NCI-H460 (cell line): ENCODE measurements at regions not wholly inside any gene's neighbourhood (a gene's known extent, or its start where the extent isn't known, plus 50 kb on each side); places are given as distances from the start of the nearest gene placed in this dataset.
"Not testable (repeated sequence)": the region's sequence is repeated elsewhere in the genome, so short reads cannot be mapped to it uniquely, and the experiment has no call there.

Source experiments
- DNase-seq: peaks from one replicate; pipeline ENCODE4 v3.0.0-alpha.2; 2016; ENCODE audit warnings: low read depth; ENCODE audit errors: extremely low read depth

DNA sequence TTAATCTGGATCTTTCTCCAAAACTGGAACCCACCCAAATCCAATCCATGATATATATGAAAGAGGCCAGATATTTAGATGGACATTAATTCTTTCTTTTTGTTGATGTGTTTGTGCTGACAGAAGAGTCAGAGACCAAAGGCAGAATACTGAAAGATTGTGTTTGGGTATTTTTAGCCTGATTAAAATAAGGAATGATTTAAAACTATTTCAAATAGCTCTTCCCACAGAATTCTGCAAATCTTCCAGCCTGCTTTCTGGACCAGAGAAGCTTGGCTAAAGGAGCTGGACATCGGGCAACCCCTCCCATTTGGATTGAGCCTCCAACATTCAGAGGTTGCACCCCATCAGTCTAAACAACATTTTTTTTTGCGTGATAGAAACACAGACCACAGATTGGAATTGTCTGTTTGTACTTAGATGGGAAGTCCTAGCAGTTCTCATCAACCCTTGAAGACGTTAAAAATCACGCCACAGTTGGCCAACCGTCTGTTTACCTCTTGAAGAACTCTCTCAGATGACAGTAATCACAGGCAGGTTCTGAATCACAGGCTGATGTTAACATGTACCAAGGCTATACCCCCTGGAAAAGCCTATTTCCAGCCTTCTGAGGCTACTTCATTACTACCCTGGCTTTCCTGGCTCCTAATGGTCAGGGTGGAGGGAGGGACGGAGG lies 155.2 kb upstream of the NRP1 start:
- DNase-seq: no peak

GRCh38 chr10:33487014-33487776 lies 152.7 kb upstream of the NRP1 start:
- DNase-seq: no peak

GRCh38 chr10:33485276-33485675 lies 150.8 kb upstream of the NRP1 start:
- no peak for DNase-seq

DNA sequence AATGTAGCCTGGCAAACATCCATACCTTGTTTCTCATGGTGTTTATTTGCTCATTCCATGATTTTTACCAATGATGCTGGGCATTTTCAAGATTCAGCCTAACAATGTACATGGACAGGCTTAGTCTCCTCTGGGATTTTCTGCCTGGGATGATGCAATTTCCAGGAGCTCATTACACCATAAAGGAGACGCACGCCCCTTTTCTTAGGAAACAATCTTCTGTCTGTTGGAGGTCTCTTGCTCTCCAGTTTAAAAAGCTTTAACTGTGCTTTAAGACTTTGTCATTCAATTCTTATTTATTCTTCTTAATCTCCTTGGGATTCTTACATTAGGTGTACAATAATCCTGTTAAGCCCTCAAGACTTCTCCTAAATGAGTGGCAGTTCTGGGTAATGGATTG lies 150.3 kb upstream of the NRP1 start:
- peak; percentile 13 for DNase-seq

GRCh38 chr10:33483816-33484190 lies 149.3 kb upstream of the NRP1 start:
- DNase-seq: no peak

GRCh38 chr10:33483124-33483815 lies 148.8 kb upstream of the NRP1 start:
- DNase-seq: no peak

DNA sequence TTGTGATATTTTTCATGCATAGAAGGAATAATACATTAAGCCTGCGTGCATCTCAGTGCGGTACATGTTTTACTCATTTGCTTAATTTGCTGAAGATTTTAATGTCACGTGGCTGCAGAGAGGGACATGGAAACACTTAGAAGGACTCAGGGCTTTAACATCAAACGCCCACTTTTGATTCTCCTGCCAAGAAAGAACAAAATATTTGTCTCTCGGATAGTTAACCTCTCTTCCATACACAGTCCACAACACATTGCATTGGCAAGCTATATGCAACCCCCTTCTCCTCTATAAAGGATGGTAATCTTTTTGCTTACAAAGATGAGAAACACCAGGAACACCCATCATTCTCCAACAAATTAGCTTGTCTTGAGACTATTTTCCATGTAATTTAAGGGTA lies 148.0 kb upstream of the NRP1 start:
- no peak for DNase-seq

DNA sequence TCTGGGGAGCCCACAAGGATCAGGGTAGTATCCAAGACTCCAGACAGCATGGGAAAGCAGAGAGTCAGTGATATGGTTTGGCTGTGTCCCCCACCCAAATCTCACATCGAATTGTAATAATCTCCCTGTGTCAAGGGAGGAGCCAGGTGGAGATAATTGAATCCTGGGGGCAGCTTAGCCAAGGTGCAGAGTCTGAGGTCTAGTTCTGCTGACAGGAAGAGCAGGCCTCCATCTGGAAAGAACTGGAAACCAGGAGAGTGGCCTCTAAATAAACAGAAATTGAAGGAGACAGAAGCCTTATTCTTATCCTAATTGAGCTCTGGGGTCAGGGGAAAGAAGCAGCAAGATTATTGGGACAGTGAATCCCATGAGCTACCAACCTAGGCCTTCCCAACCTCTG lies 146.7 kb upstream of the NRP1 start:
- no peak for DNase-seq

GRCh38 chr10:33480417-33480816 lies 145.9 kb upstream of the NRP1 start:
- not testable (repeated sequence) for DNase-seq

- no peak for DNase-seq
Observed at GRCh38 chr10:33478675-33479125, 144.2 kb upstream of the NRP1 start.

- no peak for DNase-seq
Observed at GRCh38 chr10:33478089-33478674, 143.7 kb upstream of the NRP1 start.

DNA sequence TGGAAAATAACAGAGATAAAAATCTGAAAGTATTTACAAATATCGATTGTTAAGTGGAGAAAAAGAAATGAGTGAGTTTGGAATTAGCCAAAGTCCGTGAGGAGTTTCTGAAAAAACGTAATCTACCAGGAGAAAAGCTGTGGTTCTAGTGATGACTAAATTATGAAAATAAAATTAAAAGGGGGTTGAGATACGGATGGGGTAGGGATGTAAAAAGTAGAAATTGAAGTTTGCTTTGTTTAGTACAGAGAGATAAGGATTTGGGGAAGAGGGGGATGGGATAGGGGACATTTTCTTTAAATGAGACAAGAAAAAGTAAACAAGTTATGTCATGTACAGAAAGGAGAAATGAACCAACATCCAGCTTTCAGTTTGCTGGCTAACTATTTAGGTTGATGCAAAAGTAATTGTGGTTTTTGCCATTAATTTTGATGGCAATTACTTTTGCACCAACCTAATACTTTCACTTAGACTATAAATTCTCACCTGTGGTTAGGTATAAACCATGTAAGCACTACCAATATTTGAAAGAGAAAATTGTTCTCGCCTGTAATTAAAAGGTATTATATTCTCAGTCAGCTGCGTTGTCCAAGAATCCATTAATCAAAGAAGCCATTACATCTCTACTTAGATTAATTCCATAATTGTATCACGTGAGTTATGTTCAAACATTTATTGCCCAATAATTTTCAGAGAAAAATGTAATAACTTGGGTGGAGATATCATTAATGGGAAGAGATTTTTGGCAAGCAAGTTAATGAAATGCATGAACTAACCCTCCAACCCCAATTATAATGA lies 143.0 kb upstream of the NRP1 start:
- DNase-seq: no peak

- DNase-seq: no peak
Observed at GRCh38 chr10:33476757-33477273, 142.3 kb upstream of the NRP1 start.

DNA sequence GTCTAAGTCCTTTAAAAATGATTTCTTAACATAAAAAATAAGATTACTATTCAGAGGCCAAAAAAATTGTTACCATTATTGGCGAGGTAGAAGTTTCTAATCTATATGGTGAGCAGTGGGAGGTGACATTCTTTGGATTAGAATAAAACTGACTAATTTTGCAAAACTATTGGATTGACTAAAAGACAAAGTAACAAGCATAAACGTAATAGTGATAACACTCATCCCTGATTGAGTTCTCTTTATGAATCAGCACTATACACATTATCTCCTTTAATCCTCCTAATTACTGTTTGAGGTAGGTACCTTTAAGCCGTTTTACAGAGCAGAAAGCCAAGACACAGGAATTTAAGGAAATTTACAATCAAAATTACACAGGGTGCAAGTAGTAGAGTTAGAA lies 139.2 kb upstream of the NRP1 start:
- DNase-seq: no peak

GRCh38 chr10:33468006-33468405 lies 133.5 kb upstream of the NRP1 start:
- not testable (repeated sequence) for DNase-seq

GRCh38 chr10:33465747-33466146 lies 131.3 kb upstream of the NRP1 start:
- no peak for DNase-seq

GRCh38 chr10:33463011-33463410 lies 128.5 kb upstream of the NRP1 start:
- no peak for DNase-seq

DNA sequence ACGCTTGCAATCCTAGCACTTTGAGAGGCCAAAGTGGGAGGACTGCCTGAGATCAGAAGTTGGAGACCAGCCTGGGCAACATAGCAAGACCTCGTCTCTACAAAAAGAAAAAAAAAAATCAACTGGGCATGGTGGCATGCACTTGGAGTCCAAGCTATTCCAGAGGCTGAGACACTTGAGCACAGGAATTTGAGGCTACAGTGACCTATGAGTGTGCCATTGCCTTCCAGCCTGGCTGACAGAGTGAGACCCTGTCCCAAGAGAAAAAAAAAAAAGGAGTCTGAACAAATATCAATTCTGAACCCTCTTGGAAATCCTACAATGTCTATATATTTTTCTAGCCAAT lies 126.8 kb upstream of the NRP1 start:
- DNase-seq: no peak

- DNase-seq: no peak
Observed at GRCh38 chr10:33460505-33461294, 126.2 kb upstream of the NRP1 start.

DNA sequence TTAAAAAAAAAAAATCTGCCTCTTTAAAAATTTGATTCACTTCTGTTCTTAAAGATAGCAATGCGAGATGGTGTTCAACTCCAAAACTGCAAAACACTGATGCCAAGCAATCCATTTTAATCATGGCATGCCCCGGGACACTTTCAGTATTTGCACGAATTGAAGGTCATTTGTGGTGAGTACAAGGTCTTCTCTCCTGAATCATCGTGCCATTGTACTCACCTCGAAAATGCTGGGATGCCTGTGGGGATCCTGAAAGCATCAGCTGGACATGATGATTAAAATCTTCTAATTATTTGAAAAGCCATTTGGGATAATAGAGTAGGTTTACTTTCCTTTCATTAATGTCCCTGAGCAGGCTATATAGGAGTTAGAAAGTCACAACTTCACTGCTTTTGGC lies 125.1 kb upstream of the NRP1 start:
- DNase-seq: no peak
